GM19328 (cell line): ENCODE measurements at regions not wholly inside any gene's neighbourhood (a gene's known extent, or its start where the extent isn't known, plus 50 kb on each side); places are given as distances from the start of the nearest gene placed in this dataset.

ENCODE experiments used
- ATAC-seq: cut with Tn5 transposase; IDR thresholded peaks from one replicate; pipeline ENCODE4 v1.9.1; 2021; ENCODE audit warnings: mild to moderate bottlenecking, moderate library complexity; ENCODE audit not compliant: unreplicated experiment

DNA sequence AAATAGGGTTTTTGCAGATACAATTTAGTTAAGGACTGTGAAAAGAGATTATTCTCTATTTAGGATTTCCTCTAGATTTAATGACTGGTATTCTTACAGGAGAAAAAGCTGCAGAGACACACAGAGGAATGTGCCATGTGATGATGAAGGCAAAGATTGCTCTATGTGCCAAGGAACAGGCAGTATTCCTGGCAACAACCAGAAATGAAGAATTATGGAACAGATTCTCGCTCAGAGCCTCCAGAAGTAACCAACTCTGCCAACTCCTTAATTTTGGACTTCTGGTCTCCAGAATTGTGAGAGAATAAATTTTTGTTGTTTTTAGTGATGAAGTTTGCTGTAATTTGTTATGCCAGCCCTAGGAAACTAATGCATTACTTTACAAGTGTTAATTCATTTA is 307.6 kb upstream of the SEMA3A start:
- ATAC-seq, result no peak

DNA sequence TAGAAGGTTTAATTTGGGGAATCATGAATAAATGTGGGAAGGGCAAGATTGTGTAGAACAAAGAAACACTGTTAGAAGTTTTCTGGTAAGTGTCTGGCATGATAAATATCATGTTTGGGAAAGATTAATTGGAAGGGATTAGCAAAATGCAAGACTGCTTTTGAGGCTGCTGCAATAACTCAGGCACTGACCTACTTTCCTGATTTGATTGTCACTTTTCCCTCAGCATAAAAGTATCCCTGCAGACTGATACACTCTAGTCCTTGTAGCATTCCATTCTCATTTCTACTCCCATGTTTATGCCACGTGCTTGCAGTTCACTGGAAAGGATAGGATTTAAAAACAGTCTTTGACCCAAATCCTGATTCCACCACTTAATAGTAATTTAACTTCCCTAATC is 303.3 kb upstream of the SEMA3A start:
- no peak for ATAC-seq

DNA sequence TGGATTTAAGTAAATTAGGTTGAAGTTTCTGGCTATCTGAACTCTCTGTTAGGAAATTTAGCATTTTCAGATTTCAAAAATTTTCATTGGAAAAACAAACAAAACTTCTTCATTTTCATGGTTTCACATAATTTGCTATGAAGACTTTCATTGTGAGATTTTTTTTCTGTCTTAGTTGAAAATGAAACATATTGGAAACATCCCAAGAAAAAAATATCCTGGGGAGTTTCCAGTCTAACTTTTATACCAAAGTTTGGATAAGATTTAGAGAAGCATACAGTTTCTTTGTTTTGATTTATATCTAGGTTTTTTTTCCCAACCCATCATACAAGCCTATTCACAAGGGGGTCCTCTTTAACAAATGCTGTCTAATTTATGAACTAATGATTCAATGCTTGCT is 300.5 kb upstream of the SEMA3A start:
- no peak for ATAC-seq

DNA sequence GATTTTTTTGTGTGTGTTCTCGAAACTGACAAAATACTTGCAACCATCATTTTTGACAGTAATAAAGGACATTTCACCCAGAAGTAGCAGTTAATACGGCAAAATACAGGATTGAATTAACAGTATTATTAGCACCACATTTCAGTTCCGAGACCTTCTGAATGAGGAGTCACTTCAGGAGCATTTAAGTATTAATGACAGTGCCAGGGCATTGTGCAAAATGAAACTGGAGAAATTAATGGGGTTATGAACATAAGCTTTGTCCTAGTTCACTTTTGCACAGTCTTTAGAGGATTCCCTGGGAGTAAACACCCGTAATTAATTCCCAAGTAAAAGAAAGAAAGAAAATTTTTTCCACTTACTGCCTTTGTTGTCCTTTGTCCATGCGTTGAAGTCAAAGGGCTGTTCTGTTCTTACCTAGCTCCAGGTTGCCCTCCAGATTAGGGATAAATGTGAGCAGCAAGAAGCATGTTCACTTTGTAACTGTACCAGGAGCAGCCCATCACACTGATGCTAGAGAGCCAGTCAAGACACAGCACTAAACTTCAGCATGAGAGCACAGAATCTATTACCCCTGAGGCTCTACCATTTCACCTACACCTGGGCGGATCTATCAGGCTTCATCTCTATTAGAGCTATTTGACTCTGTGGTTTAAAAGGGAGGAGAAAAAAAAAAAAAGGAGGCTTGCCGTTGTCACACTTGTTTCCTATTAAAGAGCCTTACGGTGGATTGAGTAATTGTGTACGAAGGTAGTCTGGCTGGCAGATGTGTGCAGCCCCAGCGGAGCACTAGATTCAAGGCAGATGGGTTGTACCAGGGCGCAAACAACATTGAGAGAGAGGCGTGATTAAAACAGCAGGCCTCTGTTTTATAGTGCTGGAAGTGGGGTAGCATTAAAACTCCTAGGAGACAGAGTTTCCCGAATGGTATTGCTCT is 297.8 kb upstream of the SEMA3A start:
- ATAC-seq, result no peak

DNA sequence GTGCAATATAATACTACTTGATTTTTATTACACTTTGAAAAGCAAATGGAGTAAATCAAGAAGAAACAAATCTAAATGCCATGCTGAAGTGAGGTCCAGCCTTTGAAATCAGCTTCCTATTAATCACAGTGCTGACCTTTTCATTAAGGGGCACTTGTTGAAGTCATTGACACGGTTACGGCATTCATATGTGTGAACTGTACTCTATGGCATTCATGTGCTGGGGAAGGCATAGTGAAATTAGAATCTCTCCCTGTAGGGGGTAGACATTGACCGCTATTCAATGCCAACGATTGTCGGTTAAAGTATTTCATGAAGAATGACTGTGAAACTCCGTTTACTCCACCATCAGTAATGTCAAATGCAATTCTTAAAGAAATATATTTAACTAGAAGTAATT is 296.1 kb upstream of the SEMA3A start:
- ATAC-seq, result no peak

DNA sequence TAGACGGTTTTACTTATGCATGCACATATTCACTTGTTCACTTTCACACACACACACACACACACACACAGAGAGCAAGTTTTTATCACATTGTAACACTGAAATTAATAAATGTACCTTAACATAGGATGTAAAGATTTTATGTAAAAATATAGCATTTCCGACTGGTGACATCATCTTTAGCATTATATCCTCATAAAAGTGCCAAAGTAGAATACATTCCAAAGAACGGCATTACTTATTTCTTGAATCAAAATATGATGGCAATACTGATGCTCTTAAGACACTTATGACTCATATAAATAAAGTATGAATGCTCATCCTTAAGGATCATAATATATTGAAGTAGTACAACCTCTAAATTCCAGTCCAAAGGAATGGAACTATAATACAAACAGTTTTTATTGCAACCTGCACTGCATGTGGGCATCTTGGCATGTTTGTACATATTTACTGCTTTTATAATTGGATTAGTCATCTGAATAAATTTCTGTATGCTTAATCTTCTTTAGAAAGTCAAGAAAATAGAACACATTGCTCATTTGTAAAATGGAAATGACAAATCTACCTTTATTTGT is 290.0 kb upstream of the SEMA3A start:
- no peak for ATAC-seq

DNA sequence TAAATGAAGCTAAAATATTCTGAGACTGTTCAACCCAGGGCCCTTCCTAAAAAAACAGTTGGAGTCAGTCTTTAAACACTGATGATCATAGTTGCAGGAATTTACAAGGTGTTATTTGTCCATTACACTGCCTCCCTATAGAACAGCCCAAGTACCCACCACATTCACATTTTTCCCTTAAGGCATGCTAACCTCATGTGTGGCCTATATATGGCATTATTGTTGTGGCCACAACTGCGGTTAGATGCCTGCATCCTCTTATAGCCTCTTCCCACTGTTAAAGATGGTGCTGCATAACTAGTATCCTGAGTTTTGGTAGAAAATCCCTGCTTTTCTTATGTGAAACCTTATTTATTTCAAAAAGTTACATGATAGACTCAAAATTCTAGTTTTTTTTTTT is 287.9 kb upstream of the SEMA3A start:
- no peak for ATAC-seq

DNA sequence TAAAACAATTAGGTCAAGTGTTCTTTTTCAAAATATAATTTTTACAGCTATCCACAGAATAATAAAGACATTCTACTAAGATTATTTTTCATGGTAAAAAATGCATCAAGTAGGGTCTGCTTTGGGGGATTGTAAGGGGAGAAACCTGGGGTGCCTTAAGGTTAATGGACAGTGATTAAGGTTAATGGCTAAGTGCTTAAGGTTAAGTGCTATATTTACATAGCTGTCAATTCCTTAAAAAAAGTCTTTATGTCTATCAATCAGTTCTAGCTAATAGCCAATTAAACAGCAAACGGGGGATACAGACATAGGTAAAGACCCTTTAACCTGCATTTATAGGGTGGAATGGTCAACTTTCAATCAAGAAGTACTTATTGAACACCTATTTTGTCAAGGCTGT is 284.5 kb upstream of the SEMA3A start:
- no peak for ATAC-seq

DNA sequence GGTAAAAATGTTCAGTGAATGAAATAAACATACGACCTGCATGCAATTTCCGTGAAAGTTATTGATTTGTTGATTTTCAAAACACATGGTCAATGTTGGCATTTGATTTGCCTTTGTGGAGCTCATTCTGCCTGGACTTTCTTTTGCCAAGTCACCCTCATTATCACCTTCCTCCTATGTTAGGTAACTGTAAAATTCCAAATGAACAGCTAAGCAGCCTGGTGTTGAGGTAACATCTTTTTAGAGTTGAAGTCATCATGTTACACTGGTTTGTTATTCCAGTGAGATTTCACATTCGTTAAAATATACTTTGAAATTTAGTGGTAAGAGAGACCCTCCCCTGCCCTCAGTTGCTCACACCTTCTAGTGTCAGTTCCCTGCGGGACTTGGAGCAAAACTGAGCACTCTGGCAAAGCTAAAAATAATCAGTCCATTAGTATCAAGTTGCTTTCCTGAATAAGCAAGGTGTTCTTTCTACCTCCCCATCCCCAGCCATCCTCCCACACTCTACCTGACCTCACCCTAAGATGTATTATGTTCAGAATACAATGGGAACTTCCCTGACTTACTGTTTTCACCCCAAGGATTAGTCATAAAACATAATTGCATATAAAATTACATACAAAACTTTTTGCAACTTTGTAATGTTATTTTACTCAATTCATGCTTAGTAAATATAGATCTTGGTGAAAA is 283.3 kb upstream of the SEMA3A start:
- ATAC-seq, result no peak

DNA sequence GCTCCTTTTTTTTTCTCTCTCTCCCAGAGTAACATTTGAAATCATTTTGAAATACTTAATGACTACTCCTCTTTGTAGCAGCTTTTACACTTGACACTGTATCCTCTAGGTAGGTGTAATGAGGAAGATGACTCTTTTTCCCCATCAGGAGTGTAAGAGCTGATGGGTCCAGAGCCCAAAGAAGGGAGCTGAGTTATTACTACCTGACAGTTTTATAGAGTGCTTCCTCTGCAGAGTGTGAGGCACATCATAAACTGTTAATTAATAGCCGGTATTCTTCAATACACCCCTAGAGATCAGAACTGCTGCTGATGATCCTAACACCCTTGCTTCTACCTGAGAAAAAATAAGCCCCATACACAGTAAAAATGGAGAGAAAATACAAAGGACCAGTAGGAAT is 279.8 kb upstream of the SEMA3A start:
- no peak for ATAC-seq

DNA sequence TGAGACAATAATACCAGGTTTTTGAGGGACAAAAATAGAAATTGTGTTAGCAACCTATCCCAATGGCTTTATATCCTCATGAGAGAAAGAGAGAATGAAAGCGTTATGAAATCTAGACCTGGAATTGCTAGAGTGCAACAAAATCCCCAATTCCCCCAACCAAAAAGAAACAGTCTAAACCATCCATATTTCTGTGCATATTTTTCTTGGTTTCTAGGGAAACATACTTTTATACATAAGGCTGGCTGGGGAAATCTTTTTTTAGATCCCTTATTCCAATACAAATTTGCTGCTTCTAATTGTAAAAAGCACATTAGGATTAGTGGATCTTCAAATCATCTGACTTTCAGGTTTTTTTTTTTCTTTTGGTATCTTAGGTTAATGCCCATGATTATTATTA is 277.0 kb upstream of the SEMA3A start:
- no peak for ATAC-seq

DNA sequence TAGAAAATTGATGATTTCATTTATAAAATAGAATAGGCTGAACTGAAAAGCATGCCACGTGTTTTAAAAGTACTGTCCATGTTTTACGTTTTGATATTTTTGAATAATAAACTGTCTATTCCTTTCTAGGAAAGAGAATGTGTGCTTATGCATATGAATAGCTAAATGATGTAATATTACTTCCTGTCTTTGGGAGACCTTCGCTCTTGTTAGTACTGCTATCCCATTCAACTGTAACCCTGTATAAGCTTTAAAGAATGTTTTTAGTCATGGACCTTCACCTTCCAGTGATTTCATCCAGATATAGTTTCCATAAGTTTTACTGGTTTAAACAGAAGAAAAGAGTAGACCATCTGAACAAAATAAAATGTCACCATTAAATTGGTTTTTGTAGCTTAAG is 274.4 kb upstream of the SEMA3A start:
- no peak for ATAC-seq

DNA sequence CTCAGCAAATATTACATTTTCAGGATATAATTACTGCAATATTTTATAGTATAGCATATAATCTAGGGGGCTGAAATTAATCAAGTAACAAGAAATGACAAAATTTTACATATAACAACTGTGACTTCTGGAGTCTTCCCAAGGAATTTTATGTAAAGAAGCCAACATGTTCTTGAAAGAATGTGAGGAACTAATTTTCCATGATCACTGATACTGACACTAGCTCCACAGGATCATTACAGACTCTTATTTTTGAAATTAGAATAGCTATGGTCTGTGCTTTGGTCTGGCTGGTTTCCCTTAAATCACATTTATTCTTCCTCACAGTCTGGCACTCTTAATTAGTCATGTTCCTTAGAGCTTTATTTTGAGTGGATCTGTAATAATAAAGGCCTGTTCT is 267.7 kb upstream of the SEMA3A start:
- no peak for ATAC-seq

DNA sequence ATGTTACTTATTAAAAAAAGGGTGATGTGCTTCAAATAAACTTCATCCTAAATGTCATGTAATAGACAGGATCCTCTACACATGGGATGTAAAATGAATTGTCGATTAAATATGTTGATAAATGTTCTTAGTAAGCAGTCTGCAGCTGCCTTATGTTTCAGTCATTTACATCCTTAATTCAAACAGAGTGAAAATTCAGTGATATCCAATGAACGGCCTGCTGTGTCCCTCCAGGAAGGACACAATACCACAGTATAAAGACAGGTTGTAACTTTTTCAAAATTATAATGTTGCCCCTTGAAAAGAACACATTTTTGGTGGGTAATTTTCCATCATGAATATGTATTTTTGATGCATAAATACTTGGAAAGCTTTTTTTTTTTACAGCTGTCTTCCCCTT is 266.5 kb upstream of the SEMA3A start:
- ATAC-seq, result no peak

DNA sequence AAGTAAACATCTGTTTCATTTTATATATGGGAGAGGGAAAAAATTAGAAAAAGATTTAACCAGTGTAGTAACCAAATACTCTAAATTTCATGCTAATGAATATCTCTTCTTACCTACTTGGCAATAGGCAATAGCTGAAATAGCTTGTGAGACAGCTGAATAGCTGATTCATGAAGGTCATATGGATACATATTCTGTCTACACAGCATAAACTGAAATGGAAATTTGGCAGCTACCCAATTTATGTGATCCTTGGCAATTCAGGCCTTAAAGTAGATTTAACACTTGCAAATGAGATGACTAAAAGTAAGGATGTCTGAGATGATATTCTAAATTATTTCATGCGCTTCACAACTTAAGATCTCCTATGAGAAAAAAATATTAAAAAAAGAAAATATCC is 261.2 kb upstream of the SEMA3A start:
- ATAC-seq, result no peak

DNA sequence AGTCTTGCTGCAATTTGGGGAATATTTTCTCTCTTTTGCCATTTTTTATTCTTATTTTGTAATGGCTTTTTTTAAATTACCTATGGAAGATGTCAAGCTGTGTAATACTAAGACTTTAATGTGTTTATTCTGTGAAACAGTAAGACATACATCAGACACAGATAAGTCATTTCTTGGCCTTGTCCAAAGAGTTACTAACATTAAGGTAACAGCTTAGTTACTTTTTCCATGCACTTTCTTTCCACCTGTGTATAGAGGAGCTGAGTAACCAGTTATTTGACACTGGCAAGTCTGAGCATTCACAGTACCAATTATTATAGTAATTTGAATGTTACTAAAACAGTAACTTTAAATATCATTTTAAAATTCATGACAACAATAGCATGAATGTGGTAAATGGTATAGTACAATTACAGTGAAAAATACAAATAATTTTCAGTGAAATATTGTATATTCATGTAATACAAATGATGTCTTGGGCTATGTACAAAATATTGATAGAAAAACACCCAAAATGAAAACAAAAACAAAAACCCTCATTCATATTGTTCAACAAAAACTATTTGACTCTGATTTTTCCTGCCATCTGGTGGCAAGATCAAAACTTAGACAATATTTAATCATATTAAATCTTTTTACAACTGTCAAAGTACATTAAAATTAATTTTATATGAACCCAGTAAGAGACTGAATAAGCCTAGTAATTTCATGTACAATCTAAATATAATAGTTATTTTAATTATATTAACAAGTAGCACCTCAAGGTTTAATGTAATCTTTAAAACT is 259.8 kb upstream of the SEMA3A start:
- no peak for ATAC-seq

DNA sequence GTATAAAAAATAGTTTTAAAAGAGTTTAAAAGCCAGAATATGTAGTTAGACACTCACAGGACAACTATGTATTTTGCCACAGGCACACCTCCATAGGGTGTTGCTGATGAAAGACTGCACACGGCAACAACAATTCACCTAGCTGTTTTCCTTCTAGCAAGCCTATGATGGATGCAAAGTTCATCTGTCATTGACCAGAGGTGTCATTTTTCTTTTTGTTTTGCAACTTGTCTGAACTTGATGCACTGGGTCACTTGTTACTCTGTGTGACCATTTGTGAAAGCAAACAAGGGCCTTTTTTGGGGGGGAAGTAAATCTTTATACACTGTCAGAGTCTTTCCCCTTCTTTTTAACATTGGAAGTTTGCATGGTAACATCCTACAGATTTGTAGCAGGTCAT is 258.0 kb upstream of the SEMA3A start:
- ATAC-seq, result no peak

DNA sequence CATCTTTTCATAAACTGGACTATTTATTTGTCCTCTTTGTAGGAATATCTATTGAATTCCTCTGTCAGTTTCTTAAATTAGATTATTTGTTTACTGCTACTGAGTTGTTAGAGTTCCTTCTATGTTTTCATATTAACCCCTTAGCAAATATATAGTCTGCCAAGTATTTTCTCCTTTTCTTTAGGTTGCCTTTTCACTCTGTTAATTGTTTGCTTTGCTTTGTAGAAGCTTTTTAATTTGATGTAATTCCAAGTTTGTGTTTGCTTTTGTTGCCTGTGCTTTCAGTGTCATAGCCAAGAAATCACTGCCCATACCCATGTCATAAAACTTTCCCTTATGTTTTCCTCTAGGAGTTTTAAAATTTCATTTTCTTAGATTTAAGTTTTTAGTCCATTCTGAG is 256.2 kb upstream of the SEMA3A start:
- no peak for ATAC-seq

DNA sequence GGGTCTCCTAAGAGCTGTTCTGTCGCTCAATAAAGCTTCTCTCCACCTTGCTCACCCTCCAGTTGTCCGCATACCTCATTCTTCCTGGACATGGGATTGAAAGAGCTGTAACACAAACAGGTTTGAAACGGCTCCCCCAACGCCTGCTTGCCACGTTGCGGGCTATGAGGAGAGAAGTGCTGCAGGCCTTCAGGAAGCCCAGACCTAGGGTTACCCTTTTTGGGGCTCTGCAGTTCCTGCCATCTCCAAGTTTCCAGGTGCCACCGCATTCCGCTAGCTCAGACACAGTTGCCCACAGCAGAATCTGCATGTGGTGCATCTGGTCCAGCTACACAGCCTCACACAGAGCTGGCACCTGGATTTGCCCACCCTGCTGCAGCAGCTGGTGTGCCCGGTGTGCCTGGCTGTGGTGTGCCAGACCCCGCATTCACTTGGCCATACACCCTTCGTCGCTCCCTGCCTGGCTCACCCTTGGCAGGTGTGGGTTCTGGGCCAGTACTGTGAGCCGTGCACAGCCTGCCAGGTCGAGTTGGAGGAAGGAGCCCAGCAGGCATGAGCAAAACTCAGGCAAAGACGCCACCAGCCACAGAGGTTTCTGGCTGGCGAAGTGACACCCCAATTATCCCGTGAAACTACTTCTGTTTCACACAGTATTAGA is 253.2 kb upstream of the SEMA3A start:
- ATAC-seq, result no peak

DNA sequence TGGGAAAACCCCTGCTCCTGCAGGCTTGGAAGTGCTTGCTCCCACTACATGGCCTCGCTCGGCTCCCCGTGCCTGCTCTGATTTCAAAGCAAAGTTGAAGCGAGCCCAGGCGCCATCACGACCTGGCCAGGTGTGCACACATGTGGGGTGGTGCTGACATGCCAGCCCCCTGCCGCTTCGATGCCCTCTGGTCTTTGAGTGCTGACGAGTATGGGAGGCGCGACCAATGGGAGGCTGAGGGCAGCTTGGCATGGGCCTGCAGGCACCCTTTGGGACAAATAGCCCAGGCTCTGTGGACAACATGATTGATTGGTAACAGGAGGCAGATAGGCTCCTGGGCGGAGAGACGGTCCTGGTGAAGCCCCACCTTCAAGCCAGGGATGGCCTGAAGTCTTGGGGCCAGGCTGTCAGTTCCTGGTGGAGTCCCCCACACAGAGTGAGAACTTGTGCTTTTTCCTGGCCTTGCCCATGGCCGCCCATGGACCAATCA is 252.4 kb upstream of the SEMA3A start:
- ATAC-seq, result no peak
